ENCODE measurements at regions not wholly inside any gene's neighbourhood (a gene's known extent, or its start where the extent isn't known, plus 50 kb on each side); places are given as distances from the start of the nearest gene placed in this dataset.
"Not testable (repeated sequence)": the region's sequence is repeated elsewhere in the genome, so short reads cannot be mapped to it uniquely, and the experiment has no call there.

DNA sequence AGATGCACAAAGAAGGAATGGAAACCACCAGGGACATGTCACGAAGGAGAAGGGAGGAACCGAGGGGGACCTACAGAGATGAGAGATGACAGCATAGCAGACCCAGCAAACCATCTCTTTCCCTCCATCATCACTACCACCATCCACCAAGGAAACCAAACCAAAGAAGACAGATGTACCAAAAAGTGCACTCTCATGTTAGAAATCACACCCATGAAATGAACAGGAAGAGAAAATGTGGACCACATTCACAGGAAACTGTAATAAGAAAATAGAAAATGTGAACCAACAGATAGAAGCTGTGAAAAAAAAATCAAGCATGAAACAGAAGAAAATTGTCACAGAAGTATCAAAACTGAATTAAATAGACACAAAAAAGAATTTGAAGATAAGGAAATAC lies 672.7 kb downstream of the QKI start:
- FAIRE-seq (no peak), DNase-seq (ENCODE audit: low spot score) (no peak)

DNA sequence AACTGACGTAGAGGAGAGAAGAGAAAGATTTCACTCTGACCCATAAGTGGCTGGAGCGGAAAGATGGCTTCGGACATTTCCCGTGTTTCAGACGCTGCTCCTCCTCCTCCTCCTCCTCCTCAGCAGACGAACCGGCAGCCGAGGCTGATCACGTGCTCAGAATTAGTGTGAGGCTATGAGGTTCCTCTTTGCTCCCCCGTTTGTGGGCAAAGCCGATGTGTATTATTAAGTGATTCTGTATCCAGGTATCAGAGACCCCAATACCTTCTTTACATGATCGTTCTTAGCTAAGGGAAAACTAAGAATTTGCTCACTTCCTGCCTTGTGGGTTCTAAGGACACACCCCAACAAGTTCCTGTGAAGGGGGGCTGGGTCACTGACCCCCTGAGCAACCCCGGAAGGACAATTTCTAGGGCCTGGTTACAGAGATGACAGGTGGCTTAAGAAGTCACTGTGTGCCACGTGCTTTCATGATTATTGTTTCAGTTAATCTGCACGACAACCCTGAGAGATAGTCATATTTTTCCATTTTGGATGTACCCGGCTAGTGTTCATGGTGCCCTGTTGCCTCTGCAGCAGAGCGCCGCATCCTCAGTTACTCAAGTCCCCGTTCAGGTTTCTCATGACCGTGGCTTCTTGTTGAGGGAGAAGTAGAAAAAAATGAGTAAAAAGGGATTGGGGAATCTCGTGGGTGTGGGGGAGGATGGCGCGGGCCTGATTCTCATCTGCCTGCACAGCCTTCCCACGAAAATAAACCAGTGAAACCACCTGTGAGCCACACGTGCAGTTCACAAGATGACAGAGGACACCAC lies 671.8 kb downstream of the QKI start:
- no peak for FAIRE-seq

DNA sequence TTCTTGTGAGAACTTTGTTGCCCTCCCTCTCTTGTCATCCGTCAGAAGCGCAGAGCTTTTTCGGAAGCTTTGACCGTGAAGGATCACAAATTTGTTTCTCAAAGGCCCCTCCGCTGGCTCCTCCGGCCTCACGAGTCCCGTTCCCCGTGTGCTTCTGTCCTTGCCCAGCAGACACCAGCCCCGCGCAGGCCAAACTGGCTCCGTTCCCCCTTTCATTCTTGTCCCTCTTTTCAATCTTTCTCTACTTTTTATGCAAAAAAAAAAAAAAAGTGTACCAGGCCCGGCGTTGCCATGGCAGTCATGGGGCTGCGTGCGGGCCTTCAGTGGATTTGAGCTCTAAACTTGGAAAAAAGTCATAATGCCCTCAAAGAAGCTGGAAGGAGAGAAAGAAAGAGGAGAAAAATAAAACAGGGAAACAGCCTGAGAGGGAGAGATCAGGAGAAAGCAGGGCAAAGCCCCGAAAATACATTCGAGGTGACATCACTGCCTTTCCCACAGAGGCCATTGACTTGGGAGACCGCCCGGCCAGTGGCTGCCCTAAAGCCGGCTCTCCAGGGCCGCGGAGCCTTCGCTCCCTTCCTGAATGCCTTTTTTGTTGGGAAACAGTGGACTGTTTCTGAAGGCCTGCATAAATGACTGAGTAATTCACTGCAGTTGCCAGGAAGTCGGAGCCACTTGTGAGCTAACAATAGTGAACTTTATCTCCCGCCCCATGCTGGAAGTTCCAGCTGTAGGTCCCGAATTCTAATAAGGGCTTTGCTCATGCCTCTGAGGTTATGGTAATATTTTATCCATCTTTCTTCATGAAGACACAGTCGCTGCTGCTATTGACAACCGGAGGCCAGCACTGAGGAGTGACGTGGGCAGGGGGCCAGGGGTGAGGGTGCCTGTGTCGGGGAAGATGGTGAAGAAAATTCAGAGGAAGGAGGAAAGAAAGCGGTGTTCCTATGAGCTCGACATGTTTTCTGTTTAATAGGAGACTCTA lies 670.9 kb downstream of the QKI start:
- DNase-seq (ENCODE audit: low spot score) (no peak), FAIRE-seq (no peak)

More for the DNA sequence above, 671.8 kb downstream of the QKI start:
- DNase-seq (ENCODE audit: low spot score) = no peak

DNA sequence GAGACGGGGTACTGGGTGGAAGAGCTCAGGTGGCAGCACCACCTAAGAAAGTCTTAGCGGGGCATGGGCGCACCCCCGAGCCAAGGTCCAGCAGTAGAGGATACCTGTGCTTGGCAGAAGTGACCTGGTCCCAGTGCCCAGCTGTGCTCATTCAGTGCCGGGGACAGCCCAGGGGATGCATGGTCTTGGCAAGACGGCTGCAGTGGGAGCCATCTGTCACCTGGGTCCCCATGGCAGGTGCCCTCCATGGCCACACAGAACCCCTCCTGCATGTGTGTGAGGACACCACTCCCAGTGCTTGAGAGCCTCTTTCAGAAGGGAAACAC lies 664.7 kb downstream of the QKI start:
- DNase-seq (ENCODE audit: low spot score) (no peak), FAIRE-seq (no peak)

DNA sequence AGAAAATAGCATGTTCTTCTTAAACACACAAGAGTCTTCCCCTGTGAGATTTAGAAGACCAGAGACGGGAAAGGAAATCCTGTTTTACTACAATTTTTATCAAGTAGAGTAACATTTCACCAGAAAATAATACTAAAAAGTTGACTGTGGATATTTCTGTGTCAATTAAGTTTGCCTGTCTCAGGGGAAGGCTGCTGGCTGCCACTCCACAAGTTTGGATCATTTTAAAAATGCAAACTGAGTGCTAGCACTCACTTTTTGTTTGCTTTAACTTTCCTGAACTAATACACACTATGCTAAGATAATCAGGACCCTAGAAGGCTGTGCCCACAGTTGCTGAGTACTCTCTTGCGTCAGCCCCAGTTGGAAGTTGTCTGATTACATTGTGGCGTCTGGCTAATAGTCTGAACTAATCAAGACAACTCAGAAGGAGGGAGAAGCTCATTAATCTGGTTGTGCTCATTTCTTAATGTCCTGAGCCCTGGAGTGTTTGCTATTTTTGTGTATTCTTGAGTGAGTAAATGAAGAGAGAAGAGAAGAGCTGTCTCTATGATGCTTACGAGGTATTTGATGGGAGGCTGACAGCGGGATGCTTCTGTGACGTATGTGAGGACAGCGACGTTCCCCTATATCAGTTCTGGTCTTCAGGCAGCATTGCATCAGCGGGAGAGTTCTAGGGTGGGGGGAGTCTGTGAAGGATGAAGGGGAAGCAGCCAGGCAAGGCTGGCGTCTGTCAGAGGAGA lies 664.2 kb downstream of the QKI start:
- FAIRE-seq = no peak
- no peak for DNase-seq (ENCODE audit: low spot score)

DNA sequence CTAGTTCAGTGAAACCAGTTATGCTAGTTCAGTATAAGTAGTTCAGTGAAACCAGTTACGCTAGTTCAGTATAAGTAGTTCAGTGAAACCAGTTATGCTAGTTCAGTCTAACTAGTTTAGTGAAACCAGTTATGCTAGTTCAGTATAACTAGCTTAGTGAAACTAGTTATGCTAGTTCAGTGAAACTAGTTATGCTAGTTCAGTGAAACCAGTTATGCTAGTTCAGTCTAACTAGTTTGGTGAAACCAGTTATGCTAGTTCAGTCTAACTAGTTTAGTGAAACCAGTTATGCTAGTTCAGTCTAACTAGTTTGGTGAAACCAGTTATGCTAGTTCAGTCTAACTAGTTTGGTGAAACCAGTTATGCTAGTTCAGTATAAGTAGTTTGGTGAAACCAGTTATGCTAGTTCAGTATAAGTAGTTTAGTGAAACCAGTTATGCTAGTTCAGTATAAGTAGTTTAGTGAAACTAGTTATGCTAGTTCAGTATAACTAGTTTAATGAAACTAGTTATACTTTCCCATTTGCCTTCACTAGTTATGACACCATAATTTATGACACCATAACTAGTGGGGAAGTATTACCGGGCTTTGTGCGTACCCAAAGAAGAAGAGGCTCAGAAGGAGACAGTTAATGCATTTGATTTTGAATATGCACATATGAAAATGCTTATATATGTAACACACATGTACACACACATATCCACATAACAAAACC lies 662.5 kb downstream of the QKI start:
- FAIRE-seq = not testable (repeated sequence)

DNA sequence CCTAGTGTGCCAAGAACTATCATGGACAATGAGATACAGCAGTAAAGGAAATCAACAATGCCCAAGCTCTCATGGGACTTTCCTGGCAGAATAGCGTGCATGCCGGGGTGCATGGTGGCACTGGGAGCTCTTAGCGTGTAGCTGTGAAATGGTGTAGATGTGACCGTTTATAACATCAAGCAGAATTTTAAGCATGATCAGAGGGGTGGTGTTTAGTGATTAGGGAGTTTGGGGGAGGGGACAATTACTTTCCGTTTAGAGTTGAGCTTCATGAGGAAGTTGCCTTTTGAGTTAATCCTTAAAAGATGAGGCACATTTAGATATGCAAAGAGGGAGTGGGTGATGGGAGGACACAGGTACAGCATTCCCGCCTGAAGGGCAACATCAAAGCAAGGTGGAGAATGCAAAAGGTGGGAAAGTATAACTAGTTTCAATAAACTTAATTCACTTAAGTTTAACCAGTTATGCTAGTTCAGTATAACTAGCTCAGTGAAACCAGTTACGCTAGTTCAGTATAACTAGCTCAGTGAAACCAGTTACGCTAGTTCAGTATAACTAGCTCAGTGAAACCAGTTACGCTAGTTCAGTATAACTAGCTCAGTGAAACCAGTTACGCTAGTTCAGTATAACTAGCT lies 661.6 kb downstream of the QKI start:
- FAIRE-seq (no peak), DNase-seq (ENCODE audit: low spot score) (no peak)

More for the DNA sequence above, 662.5 kb downstream of the QKI start:
- DNase-seq (ENCODE audit: low spot score) = not testable (repeated sequence)

DNA sequence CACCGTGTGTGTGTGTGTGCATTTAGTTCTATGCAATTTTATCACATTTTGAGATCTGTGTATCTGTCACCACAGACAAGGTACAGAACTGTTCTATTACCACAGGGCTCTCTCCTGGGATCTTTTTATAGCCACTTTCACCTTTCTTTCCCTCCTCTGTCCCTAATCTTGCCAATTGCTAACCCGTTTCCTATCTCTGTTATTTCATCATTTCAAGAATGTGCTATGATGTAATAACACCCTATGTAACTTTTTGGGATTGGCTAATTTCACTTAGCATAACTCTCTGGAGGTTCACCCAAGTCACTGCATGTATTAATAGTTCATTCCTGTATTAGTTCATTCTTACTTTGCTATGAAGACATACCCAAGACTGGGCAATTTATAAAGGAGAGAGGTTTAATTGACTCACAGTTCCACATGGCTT lies 657.7 kb downstream of the QKI start:
- no peak for DNase-seq (ENCODE audit: low spot score)
- FAIRE-seq = no peak

DNA sequence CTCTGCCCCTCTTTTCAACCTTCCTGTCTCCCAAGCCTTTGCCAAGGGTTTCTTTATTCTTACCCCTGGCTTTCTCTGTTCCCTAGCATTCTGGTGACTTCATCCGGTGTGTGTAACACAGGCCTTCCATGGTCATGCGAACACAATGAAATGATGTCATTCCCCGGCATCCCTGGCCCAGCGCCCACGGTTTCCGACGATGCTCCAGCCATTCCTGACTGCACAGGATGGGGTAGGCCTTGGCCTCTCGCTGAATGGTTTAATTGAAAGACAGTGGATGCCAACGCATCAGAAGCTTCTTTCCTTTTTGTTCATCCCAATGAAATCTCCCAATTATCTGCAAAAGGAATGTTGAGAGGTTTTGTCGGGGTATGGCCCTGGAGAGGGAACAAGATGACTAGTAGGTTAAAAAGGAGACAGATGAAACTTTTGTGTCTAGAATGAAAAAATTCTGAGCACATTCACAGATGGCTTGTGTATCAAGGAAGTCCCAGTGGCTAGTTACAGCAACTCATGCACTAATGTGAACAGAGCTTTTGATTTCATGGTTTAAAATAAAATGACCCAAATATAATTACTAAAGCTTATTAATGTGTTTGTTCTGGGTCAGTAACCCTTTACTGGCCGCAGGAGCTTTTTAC lies 655.0 kb downstream of the QKI start:
- peak; percentile 47 for DNase-seq (ENCODE audit: low spot score)
- no peak for FAIRE-seq

DNA sequence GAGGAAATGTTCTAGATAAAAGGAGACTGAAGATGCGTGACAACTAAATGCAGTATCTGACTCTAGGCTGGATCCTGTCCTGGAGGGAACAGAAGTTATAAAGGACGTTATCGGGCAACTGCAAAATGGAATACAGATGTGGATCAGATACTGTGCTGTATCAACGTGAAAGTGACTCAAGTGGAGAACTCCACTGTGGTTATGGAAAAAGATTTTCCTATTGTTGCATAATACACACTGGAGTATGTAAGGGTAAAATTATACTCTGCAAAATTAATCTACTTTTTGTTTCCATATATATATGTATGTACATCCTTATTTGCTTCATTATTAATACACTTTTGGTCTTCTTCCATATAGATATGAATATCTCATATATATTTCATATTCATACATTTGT lies 654.0 kb downstream of the QKI start:
- no peak for DNase-seq (ENCODE audit: low spot score)
- no peak for FAIRE-seq

DNA sequence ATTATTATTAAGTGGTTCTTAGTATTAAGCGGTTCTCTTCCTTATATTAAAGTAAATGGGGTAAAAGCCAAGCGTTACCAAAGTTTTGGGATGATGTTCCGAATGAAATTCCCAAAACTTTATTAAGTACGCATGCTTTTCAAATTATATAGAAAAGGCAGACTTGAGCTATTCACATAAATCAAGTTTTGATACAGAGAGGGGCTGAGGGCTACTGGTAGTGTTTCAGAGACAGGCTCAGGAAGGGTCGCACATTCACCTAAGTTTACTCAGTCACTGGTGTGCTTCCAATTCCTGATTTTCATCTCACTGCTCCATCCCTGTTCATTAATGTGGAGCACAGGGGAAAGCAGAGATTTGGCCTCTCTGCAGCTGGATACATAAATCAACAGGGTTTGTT lies 652.2 kb downstream of the QKI start:
- no peak for DNase-seq (ENCODE audit: low spot score)
- FAIRE-seq = no peak

DNA sequence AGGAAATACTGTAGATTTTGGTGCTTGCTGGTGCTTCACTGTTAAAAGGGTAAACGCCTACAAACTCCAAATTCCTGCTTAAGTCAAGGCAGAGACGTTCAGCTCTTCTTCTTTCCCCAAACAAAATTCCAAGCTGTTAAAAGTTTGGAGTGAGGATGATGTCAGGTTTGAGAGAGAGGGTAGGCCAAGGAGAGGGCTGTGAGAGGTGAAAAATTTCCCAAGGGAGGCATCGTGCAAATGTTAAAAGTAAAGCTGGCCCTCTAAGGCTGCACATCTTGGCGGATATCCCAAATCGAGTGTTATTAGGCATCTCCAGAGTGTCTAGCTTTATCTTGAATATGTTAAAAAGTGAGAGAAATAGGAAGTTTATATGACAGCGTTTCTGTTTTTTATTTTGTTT lies 651.8 kb downstream of the QKI start:
- DNase-seq (ENCODE audit: low spot score) (no peak), FAIRE-seq (no peak)

DNA sequence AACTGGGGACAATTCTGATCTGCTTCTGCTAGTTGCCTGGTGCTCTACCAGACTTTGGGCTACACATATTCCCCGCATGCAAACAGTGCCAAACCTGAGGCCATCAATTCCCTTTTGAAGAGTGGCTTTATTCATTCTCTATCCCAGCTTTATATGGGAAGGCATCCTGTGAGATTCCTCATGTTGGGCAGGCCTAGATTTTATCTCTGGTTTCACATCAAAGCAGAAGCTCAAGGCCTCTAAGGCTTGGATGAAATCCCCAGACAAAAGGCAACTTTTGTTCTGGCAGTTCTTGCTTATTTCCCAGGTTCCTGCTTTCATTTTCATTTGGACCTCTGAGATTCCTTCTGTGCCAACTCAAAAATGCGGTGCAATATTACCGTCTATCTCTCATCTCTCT lies 648.8 kb downstream of the QKI start:
- FAIRE-seq = no peak
- no peak for DNase-seq (ENCODE audit: low spot score)

DNA sequence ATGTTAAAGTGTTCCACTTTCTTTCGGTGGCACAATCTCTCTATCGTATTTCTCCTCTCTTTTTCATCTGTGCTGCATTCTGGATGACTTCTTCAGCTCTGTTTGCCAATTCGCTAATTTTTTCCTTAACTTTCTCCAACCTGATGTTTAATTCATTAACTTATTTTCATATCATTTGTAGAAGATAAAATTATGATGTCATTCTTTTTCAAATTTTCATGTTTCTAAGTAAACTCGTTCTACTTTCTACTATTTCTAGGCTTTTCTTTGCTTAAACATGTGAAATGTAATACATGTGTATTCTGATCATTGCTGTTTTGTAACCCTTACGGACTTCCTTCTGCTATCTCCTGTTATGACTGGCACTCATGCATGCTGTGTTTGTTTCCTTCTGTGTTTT lies 648.4 kb downstream of the QKI start:
- DNase-seq (ENCODE audit: low spot score) (no peak), FAIRE-seq (no peak)

DNA sequence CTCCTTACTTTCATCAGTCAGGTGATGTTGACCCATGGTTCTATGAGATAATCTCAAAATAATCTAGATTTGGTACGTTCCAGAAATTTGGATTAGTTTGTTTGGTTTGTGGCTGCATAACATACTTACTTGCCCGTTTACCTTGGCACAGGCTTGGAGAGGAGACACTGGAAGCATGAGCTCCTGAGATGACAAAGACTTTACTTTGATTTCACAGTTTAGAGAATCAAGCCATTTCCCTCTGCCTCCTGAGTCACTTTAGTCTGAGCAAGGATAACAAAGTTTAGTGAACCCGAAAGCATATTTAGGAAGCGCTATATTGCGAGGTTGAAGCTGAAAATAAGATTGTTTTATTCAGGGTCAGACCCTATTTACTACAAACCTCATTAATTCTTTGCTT lies 643.4 kb downstream of the QKI start:
- DNase-seq (ENCODE audit: low spot score) (no peak), FAIRE-seq (no peak)

DNA sequence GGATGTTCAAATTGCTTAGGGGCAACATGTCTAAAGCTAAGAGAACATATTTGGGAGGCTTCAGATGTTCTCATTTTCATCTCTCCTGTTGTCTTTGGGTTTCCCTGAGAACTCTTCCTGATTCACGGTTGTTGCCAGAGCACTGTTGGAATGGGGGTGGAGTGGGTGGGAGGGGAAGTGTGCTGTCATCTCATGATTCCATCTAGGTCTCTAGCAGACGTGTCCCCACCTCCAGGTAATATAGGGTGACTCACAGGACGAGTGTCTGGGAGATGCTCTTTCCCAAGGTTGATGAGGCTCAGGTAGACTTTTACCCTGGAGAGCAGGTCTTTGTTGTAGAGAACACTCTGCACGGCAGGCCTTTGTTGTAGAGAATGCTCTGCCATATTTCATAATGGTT lies 636.9 kb downstream of the QKI start:
- no peak for DNase-seq (ENCODE audit: low spot score)
- FAIRE-seq = no peak

DNA sequence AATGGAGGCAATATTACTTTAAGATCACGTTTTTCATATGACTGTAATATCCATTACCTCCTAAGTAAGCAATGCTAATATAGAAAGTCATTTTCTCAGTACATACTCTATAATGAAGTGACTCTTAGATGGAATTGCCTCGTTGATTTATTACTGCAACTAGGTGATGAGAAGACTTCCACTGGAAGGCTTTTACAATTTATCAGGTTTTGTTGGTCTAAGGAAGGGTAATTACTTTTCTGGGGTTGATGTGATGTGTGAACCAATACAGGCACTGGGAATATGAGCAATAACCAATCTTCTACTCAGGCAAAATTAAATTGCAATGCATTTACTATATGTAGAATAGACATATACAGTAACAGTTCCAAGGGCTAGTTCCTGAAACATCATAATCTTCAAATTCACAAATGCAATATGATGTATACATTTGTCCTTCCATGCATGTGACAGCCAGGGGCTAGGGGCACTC lies 635.0 kb downstream of the QKI start:
- FAIRE-seq (no peak), DNase-seq (ENCODE audit: low spot score) (no peak)

DNA sequence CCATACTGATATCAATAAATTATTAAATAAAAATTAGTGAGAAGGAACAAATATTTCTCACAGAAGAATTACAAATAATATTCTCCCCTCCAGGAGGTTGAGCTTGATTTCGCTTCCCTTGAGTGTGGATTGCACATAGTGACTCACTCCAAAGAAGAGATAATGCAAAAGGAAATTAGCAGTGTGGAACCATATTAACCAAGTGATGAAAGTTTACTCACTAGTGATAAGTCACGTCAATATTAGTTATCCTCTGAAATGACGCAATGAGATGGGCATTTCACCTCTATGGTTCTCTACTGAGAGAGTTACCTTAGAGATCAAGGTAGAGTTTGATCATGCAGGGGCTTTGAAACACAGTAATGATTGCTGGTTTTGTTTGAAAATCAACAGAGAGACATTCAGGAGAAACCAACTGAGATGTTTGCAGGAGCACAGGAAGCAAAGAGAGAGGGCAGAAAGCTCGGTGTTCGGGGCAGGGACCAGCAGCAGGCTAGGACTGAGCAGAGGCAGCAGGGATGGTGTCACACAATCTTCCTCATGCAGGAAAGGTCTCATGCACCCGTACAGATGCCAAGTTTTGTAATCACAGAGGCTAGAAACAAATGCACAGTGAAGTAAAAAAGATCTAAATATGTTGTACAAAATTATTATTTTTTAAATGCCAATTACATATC lies 634.5 kb downstream of the QKI start:
- FAIRE-seq (peak; percentile 95), DNase-seq (ENCODE audit: low spot score) (peak; percentile 81)

DNA sequence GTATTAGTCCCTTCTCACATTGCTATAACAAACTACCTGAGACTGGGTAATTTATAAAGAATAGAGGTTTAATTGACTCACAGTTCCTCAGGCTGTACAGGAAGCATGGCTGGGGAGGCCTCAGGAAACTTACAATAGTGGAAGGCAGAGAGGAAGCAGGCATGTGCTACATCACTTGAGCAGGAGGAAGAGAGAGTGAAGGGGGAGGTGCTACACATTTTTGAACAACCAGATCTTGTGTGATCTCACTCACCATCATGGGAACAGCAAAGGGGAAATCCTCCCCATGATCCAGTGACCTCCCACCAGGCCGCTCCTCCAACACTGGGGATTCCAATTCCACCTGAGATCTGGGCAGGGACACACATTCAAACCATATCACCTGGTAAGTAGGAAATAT lies 630.6 kb downstream of the QKI start:
- no peak for FAIRE-seq
- DNase-seq (ENCODE audit: low spot score) = no peak
